WTC11 (cell line): ENCODE measurements at regions not wholly inside any gene's neighbourhood (a gene's known extent, or its start where the extent isn't known, plus 50 kb on each side); places are given as distances from the start of the nearest gene placed in this dataset.

Experiments used
- ATAC-seq: fragments of 200-7000 bp; cut with Tn5 transposase; 2 replicates; pipeline ENCODE4 v1.10.0; 2021; ENCODE audit warnings: mild to moderate bottlenecking, moderate library complexity
- CTCF ChIA-PET: fragments of 300-600 bp; sonication (Branson Sonifier 250); formaldehyde crosslinking; loops from one replicate; lab custom pipeline; 2021; ENCODE audit warnings: antibody characterized with exemption; lab: Charles Lee
- POLR2A ChIA-PET: fragments of 350-600 bp; sonication (Branson Sonifier 250); formaldehyde crosslinking; loops from one replicate; lab custom pipeline; 2021; ENCODE audit warnings: antibody characterized with exemption; lab: Charles Lee
- DNase-seq: peaks from one replicate; pipeline ENCODE4 v3.0.0; 2021; ENCODE audit warnings: low spot score
- H3K27ac Mint-ChIP-seq: 2 replicates; pipeline ENCODE4 v1.8.0; 2021; ENCODE audit warnings: mixed read lengths
- H3K27me3 Mint-ChIP-seq: 2 replicates; pipeline ENCODE4 v1.8.0; 2021; ENCODE audit warnings: low read depth, mild to moderate bottlenecking, moderate library complexity, mixed read lengths
- H3K36me3 Mint-ChIP-seq: 2 replicates; pipeline ENCODE4 v1.8.0; 2021; ENCODE audit warnings: mixed read lengths
- H3K4me1 Mint-ChIP-seq: 2 replicates; pipeline ENCODE4 v1.8.0; 2022; ENCODE audit warnings: mixed read lengths
- H3K4me3 Mint-ChIP-seq: 2 replicates; pipeline ENCODE4 v1.8.0; 2021; ENCODE audit warnings: mild to moderate bottlenecking, moderate library complexity, mixed read lengths
- H3K9me3 Mint-ChIP-seq: 2 replicates; pipeline ENCODE4 v1.8.0; 2021; ENCODE audit warnings: mixed read lengths
- ATF2 ChIP-seq: sonication (generic); formaldehyde crosslinking; IDR thresholded peaks from 2 replicates; pipeline ENCODE4 v1.8.1; 2022; ENCODE audit warnings: low read depth, missing genetic modification reagents, borderline replicate concordance
- ELF4 ChIP-seq: sonication (generic); formaldehyde crosslinking; IDR thresholded peaks from 2 replicates; pipeline ENCODE4 v1.8.1; 2022; ENCODE audit warnings: low read depth, mild to moderate bottlenecking, moderate library complexity, missing genetic modification reagents
- GABPB1 ChIP-seq: sonication (generic); formaldehyde crosslinking; IDR thresholded peaks from 2 replicates; pipeline ENCODE4 v1.8.1; 2023; ENCODE audit warnings: mild to moderate bottlenecking, missing genetic modification reagents
- IRF2 ChIP-seq: sonication (generic); formaldehyde crosslinking; IDR thresholded peaks from 2 replicates; pipeline ENCODE4 v1.8.0; 2022; ENCODE audit warnings: low read depth, missing genetic modification reagents, borderline replicate concordance
- JUN ChIP-seq: sonication (generic); formaldehyde crosslinking; IDR thresholded peaks from 2 replicates; pipeline ENCODE4 v1.8.0; 2023; ENCODE audit warnings: mild to moderate bottlenecking, missing genetic modification reagents
- MAX ChIP-seq: sonication (generic); formaldehyde crosslinking; IDR thresholded peaks from 2 replicates; pipeline ENCODE4 v1.8.0; 2022; ENCODE audit warnings: mild to moderate bottlenecking, missing genetic modification reagents
- MLX ChIP-seq: sonication (generic); formaldehyde crosslinking; IDR thresholded peaks from 2 replicates; pipeline ENCODE4 v1.8.1; 2023; ENCODE audit warnings: mild to moderate bottlenecking, missing genetic modification reagents, moderate library complexity
- RORB ChIP-seq: fragments of 250-450 bp; sonication (Bioruptor Pico); IDR thresholded peaks from 2 replicates; pipeline ENCODE4 v1.9.0; 2021; ENCODE audit warnings: mild to moderate bottlenecking
- TCF7 ChIP-seq: sonication (generic); formaldehyde crosslinking; IDR thresholded peaks from 2 replicates; pipeline ENCODE4 v1.8.0; 2022; ENCODE audit warnings: mild to moderate bottlenecking, low read depth, missing genetic modification reagents, moderate library complexity
- USF2 ChIP-seq: sonication (generic); formaldehyde crosslinking; IDR thresholded peaks from 2 replicates; pipeline ENCODE4 v1.8.1; 2023; ENCODE audit warnings: mild to moderate bottlenecking, missing genetic modification reagents, moderate library complexity
- ZBTB43 ChIP-seq: sonication (generic); formaldehyde crosslinking; IDR thresholded peaks from 2 replicates; pipeline ENCODE4 v1.8.1; 2023; ENCODE audit warnings: mild to moderate bottlenecking, missing genetic modification reagents
- ZNF219 ChIP-seq: sonication (generic); formaldehyde crosslinking; IDR thresholded peaks from 2 replicates; pipeline ENCODE4 v1.8.0; 2023; ENCODE audit warnings: missing genetic modification reagents, mild to moderate bottlenecking, borderline replicate concordance
- ZNF317 ChIP-seq: sonication (generic); formaldehyde crosslinking; IDR thresholded peaks from 2 replicates; pipeline ENCODE4 v1.8.1; 2023; ENCODE audit warnings: low read depth, mild to moderate bottlenecking, moderate library complexity, missing genetic modification reagents, borderline replicate concordance
- ZNF416 ChIP-seq: fragments of 250-450 bp; sonication (Bioruptor Pico); IDR thresholded peaks from 2 replicates; pipeline ENCODE4 v1.9.0; 2021; ENCODE audit warnings: mild to moderate bottlenecking, inconsistent platforms
- ZNF423 ChIP-seq: fragments of 250-450 bp; sonication (Bioruptor Pico); IDR thresholded peaks from 2 replicates; pipeline ENCODE4 v2.1.2; 2022; ENCODE audit warnings: mild to moderate bottlenecking, moderate library complexity
- TF ChIP-seq, protein P1 (sequence below): fragments of 250-450 bp; sonication (Bioruptor Pico); IDR thresholded peaks from 2 replicates; pipeline ENCODE4 v1.9.0; 2021; ENCODE audit warnings: mild to moderate bottlenecking
- TF ChIP-seq, protein P2 (sequence below): sonication (generic); formaldehyde crosslinking; IDR thresholded peaks from 2 replicates; pipeline ENCODE4 v1.8.1; 2022; ENCODE audit warnings: mild to moderate bottlenecking, missing genetic modification reagents, moderate library complexity, borderline replicate concordance
- TF ChIP-seq, protein P3 (sequence below): fragments of 250-450 bp; sonication (Bioruptor Pico); IDR thresholded peaks from 2 replicates; pipeline ENCODE4 v1.9.0; 2021; ENCODE audit warnings: moderate library complexity, mild to moderate bottlenecking, inconsistent platforms, borderline replicate concordance

GRCh38 chr5:111942201-111942600 lies 185.2 kb upstream of the NREP start:
- Mint-ChIP-seq H3K36me3 (no peaks in the 10 kb centered on the region), H3K27ac (no peak overlapping the region)

More at GRCh38 chr5:111942201-111942600, 185.2 kb upstream of the NREP start:
- CTCF ChIA-PET = no interaction called here
- no peaks in the 10 kb centered on the region for H3K27me3 Mint-ChIP-seq
- ATAC-seq = no peak
- DNase-seq = no peak
- no peak overlapping the region for H3K4me3 Mint-ChIP-seq
- TF ChIP-seq, protein P1, sequence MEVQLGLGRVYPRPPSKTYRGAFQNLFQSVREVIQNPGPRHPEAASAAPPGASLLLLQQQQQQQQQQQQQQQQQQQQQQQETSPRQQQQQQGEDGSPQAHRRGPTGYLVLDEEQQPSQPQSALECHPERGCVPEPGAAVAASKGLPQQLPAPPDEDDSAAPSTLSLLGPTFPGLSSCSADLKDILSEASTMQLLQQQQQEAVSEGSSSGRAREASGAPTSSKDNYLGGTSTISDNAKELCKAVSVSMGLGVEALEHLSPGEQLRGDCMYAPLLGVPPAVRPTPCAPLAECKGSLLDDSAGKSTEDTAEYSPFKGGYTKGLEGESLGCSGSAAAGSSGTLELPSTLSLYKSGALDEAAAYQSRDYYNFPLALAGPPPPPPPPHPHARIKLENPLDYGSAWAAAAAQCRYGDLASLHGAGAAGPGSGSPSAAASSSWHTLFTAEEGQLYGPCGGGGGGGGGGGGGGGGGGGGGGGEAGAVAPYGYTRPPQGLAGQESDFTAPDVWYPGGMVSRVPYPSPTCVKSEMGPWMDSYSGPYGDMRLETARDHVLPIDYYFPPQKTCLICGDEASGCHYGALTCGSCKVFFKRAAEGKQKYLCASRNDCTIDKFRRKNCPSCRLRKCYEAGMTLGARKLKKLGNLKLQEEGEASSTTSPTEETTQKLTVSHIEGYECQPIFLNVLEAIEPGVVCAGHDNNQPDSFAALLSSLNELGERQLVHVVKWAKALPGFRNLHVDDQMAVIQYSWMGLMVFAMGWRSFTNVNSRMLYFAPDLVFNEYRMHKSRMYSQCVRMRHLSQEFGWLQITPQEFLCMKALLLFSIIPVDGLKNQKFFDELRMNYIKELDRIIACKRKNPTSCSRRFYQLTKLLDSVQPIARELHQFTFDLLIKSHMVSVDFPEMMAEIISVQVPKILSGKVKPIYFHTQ (CRISPR knock-in tag) = no peak
- no peak for TF ChIP-seq TCF7 (CRISPR knock-in tag)
- no peak for TF ChIP-seq ZNF416
- no peak for TF ChIP-seq ATF2
- TF ChIP-seq, protein P2, sequence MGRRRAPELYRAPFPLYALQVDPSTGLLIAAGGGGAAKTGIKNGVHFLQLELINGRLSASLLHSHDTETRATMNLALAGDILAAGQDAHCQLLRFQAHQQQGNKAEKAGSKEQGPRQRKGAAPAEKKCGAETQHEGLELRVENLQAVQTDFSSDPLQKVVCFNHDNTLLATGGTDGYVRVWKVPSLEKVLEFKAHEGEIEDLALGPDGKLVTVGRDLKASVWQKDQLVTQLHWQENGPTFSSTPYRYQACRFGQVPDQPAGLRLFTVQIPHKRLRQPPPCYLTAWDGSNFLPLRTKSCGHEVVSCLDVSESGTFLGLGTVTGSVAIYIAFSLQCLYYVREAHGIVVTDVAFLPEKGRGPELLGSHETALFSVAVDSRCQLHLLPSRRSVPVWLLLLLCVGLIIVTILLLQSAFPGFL (CRISPR knock-in tag) = no peak
- TF ChIP-seq MAX (CRISPR knock-in tag) = no peak
- no peak for TF ChIP-seq IRF2 (CRISPR knock-in tag)
- TF ChIP-seq ZNF317 (CRISPR knock-in tag) = no peak
- TF ChIP-seq MLX = no peak
- no peak for TF ChIP-seq RORB (CRISPR knock-in tag)
- no peak for TF ChIP-seq JUN
- no peak for TF ChIP-seq ZNF423 (CRISPR knock-in tag)
- TF ChIP-seq GABPB1 (CRISPR knock-in tag) = no peak
- TF ChIP-seq ZNF219 (CRISPR knock-in tag) = no peak
- TF ChIP-seq USF2 (CRISPR knock-in tag) = no peak
- no peak for TF ChIP-seq ELF4
- TF ChIP-seq, protein P3, sequence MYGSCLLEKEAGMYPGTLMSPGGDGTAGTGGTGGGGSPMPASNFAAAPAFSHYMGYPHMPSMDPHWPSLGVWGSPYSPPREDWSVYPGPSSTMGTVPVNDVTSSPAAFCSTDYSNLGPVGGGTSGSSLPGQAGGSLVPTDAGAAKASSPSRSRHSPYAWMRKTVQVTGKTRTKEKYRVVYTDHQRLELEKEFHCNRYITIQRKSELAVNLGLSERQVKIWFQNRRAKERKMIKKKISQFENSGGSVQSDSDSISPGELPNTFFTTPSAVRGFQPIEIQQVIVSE (CRISPR knock-in tag) = no peak
- no peak for TF ChIP-seq ZBTB43 (CRISPR knock-in tag)
- H3K9me3 Mint-ChIP-seq = no peaks in the 10 kb centered on the region
- H3K4me1 Mint-ChIP-seq = no peaks in the 10 kb centered on the region; the same call in 1 of the 2 replicates
- POLR2A ChIA-PET = no interaction called here
